CD8-positive, alpha-beta memory T cell (primary cell): ENCODE measurements at regions not wholly inside any gene's neighbourhood (a gene's known extent, or its start where the extent isn't known, plus 50 kb on each side); places are given as distances from the start of the nearest gene placed in this dataset.
"Not testable (repeated sequence)": the region's sequence is repeated elsewhere in the genome, so short reads cannot be mapped to it uniquely, and the experiment has no call there.

Source experiments
- CTCF ChIA-PET: fragments of 350-600 bp; sonication (Branson Sonifier 250); formaldehyde crosslinking; loops from one replicate; lab custom pipeline; 2021; ENCODE audit warnings: antibody characterized with exemption; lab: Charles Lee
- POLR2A ChIA-PET: fragments of 350-600 bp; sonication (Branson Sonifier 250); formaldehyde crosslinking; loops from one replicate; lab custom pipeline; 2021; ENCODE audit warnings: antibody characterized with exemption; lab: Charles Lee
- DNase-seq, 5 donors: peaks; one replicate each; pipeline versions ENCODE4 v3.0.0 to v3.0.0-alpha.2; 2020 to 2022; ENCODE audit warnings: mixed read lengths in 1 of 5
- H3K27ac ChIP-seq: one replicate; pipeline ENCODE4 v1.7.0; 2013; ENCODE audit warnings: low read depth, mild to moderate bottlenecking, low read length, moderate library complexity
- H3K27me3 ChIP-seq: 2 replicates; pipeline ENCODE4 v1.7.0; 2013; ENCODE audit warnings: low read length, mild to moderate bottlenecking; ENCODE audit not compliant: insufficient read depth, poor library complexity, severe bottlenecking
- H3K36me3 ChIP-seq: 2 replicates; pipeline ENCODE4 v1.7.0; 2013; ENCODE audit warnings: mild to moderate bottlenecking, low read length, moderate library complexity; ENCODE audit not compliant: insufficient read depth
- H3K4me1 ChIP-seq: 2 replicates; pipeline ENCODE4 v1.7.0; 2013; ENCODE audit warnings: mild to moderate bottlenecking, low read length, moderate library complexity; ENCODE audit not compliant: insufficient read depth
- H3K4me3 ChIP-seq: 2 replicates; pipeline ENCODE4 v1.7.0; 2013; ENCODE audit warnings: mild to moderate bottlenecking, low read length
- H3K9me3 ChIP-seq: 2 replicates; pipeline ENCODE4 v1.7.0; 2013; ENCODE audit warnings: mild to moderate bottlenecking, low read length
- H3K27ac Mint-ChIP-seq, 8 donors: one replicate each; pipeline ENCODE4 v1.8.0; 2020 to 2021; ENCODE audit warnings: mixed read lengths in 8 of 8, mild to moderate bottlenecking in 6 of 8, inconsistent platforms in 3 of 8, moderate library complexity in 3 of 8
- H3K27me3 Mint-ChIP-seq, 2 donors: one replicate each; pipeline ENCODE4 v1.8.0; 2020 to 2021; ENCODE audit warnings: mixed read lengths in 2 of 2, mild to moderate bottlenecking in 1 of 2, moderate library complexity in 1 of 2
- H3K36me3 Mint-ChIP-seq, 3 donors: one replicate each; pipeline ENCODE4 v1.8.0; 2020 to 2021; ENCODE audit warnings: mixed read lengths in 3 of 3, inconsistent platforms in 1 of 3, mild to moderate bottlenecking in 1 of 3
- H3K4me1 Mint-ChIP-seq, 3 donors: one replicate each; pipeline ENCODE4 v1.8.0; 2020 to 2021; ENCODE audit warnings: mixed read lengths in 3 of 3, inconsistent platforms in 1 of 3, mild to moderate bottlenecking in 1 of 3
- H3K4me3 Mint-ChIP-seq, 7 donors: one replicate each; pipeline ENCODE4 v1.8.0; 2020 to 2021; ENCODE audit warnings: mixed read lengths in 7 of 7, mild to moderate bottlenecking in 6 of 7, moderate library complexity in 4 of 7, inconsistent platforms in 2 of 7
- H3K9me3 Mint-ChIP-seq, 5 donors: one replicate each; pipeline ENCODE4 v1.8.0; 2020 to 2022; ENCODE audit warnings: mixed read lengths in 5 of 5, mild to moderate bottlenecking in 3 of 5, moderate library complexity in 2 of 5, inconsistent platforms in 1 of 5

DNA sequence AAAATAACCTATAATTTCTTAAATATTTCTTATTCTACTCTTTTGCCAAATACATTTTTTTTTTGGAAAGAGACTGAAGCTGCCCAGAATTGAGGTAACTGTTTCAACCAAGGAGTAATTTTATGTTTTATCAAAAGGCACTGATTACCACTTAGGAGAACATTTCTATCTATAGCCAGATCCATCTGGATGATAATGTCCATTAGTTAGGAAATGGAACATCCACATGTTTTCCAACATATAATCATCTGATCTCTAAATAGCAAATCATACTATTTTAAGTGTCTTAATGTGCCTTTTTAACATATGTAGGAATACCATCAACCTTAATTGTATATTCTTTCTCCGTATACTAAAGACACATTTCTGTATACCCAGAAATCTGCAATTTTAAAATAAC is 1068.9 kb downstream of the NXPH1 start:
- Histone ChIP-seq H3K4me1 (no peaks in the 10 kb centered on the region), H3K36me3 (no peaks in the 10 kb centered on the region), H3K27ac (no peak overlapping the region), H3K9me3 (no peaks in the 10 kb centered on the region), H3K27me3 (no peaks in the 10 kb centered on the region), H3K4me3 (no peak overlapping the region)
- POLR2A ChIA-PET: no interaction called here
- no peaks in the 10 kb centered on the region for H3K4me1 Mint-ChIP-seq
- H3K27me3 Mint-ChIP-seq: no peaks in the 10 kb centered on the region
- CTCF ChIA-PET: no interaction called here
- DNase-seq: no peak
- H3K27ac Mint-ChIP-seq: no peak overlapping the region
- H3K9me3 Mint-ChIP-seq: peaks cover 2 to 30% (median 3%) of the 10 kb centered on the region in 5 donors
- no peak overlapping the region for H3K4me3 Mint-ChIP-seq
- H3K36me3 Mint-ChIP-seq: no peaks in the 10 kb centered on the region

DNA sequence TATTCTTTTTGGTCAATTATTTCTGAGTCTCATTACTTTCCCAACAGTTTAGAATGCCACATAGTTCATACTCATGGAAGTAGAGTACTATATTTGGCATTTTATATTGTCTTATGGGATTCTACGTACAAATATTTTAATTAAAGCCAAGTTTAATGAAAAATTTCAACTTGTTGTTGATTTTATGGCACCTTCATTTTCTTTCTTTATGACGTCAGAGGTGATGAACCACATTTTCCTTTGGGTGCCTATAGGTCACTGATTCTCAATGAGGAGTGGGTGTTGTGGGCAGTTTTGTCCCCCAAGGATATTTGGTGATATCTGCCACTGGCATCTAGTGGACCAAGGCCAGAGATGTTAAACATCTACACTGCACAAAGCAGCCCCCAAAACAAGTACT is 1071.3 kb downstream of the NXPH1 start:
- H3K4me3 ChIP-seq: no peak overlapping the region
- H3K36me3 ChIP-seq: no peaks in the 10 kb centered on the region
- ChIA-PET CTCF (no interaction called here), POLR2A (no interaction called here)
- no peak overlapping the region for H3K27ac Mint-ChIP-seq
- no peaks in the 10 kb centered on the region for H3K4me1 ChIP-seq
- H3K36me3 Mint-ChIP-seq: no peaks in the 10 kb centered on the region
- H3K9me3 ChIP-seq: no peaks in the 10 kb centered on the region
- H3K4me1 Mint-ChIP-seq: no peaks in the 10 kb centered on the region
- H3K4me3 Mint-ChIP-seq: no peak overlapping the region
- H3K9me3 Mint-ChIP-seq: peaks cover 2 to 27% (median 5%) of the 10 kb centered on the region in 5 donors
- DNase-seq: no peak
- no peak overlapping the region for H3K27ac ChIP-seq
- no peaks in the 10 kb centered on the region for H3K27me3 ChIP-seq
- H3K27me3 Mint-ChIP-seq: no peaks in the 10 kb centered on the region

DNA sequence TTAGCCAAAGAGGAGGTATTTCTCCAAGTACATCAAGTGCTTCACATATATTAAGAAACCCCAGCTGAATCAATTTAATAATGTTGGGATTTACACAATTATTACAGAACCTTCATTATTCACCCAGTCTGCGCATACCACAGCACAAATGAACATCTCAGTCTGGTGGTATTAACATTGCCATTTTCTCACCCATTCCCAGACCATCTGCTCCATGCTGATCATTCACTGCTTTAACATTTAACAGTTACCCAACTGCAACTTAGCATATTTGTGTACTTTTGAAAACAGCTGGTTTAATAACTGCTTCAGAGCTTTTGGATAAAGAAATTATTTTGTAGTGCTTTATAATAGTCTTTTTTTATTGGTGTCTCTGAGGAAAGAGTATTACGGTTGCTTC is 1072.1 kb downstream of the NXPH1 start:
- Histone ChIP-seq H3K4me3 (no peak overlapping the region), H3K9me3 (no peaks in the 10 kb centered on the region), H3K4me1 (no peaks in the 10 kb centered on the region), H3K27ac (no peak overlapping the region), H3K36me3 (no peaks in the 10 kb centered on the region), H3K27me3 (no peaks in the 10 kb centered on the region)
- Mint-ChIP-seq H3K27me3 (no peaks in the 10 kb centered on the region), H3K36me3 (no peaks in the 10 kb centered on the region), H3K9me3 (peaks cover 2 to 24% (median 7%) of the 10 kb centered on the region in 5 donors), H3K4me3 (no peak overlapping the region), H3K4me1 (no peaks in the 10 kb centered on the region), H3K27ac (no peak overlapping the region)
- ChIA-PET CTCF (no interaction called here), POLR2A (no interaction called here)
- DNase-seq: no peak

DNA sequence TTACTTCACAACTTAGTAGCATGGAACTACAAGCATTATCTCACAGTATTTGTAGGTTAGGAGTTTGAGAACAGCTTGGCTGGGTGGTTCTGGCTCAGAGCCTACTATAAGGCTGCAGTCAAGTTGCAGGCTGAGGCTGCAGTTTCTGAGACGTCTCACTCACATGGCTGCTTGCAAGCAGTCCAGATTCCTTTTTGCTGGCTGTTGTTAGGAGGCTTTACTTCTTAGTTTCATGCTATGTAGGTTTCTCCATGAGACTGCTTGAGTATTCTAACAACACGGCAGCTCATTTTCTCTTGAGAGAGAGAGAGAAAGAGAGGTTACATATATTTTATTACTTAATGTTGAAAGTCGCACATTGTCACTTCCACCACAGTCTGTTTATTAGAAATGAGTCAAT is 1073.9 kb downstream of the NXPH1 start:
- Mint-ChIP-seq H3K27ac (no peak overlapping the region), H3K27me3 (no peaks in the 10 kb centered on the region), H3K4me3 (no peak overlapping the region), H3K9me3 (peaks cover 2 to 16% (median 7%) of the 10 kb centered on the region in 5 donors), H3K36me3 (no peaks in the 10 kb centered on the region), H3K4me1 (no peaks in the 10 kb centered on the region)
- ChIA-PET POLR2A (no interaction called here), CTCF (no interaction called here)
- Histone ChIP-seq H3K4me1 (no peaks in the 10 kb centered on the region), H3K36me3 (no peaks in the 10 kb centered on the region), H3K27me3 (no peaks in the 10 kb centered on the region), H3K9me3 (no peaks in the 10 kb centered on the region), H3K27ac (no peak overlapping the region), H3K4me3 (no peak overlapping the region)
- no peak for DNase-seq

DNA sequence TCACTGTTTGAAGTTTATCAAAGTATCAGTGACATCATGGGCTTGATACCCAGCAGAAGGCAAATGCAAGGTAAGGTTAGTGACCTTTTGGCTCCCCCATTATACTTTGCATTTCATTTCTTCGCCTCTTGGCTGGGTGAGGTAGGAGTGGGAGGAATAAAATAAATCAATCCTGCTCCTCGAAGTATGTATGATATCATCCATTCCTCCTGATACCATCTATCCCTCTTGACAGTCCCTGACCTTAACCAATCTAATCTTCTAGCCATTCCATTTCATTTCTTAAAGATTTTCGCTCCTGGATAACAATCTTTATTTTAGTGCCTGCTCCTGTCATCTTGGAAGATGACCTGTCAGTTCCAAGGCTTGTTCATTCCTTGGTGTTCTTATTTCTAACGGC is 1083.3 kb downstream of the NXPH1 start:
- Histone ChIP-seq H3K27me3 (no peaks in the 10 kb centered on the region), H3K4me3 (no peak overlapping the region), H3K36me3 (no peaks in the 10 kb centered on the region), H3K9me3 (no peaks in the 10 kb centered on the region), H3K27ac (no peak overlapping the region), H3K4me1 (no peaks in the 10 kb centered on the region)
- Mint-ChIP-seq H3K27me3 (peaks cover 0 to 2% of the 10 kb centered on the region in 2 donors), H3K4me3 (no peak overlapping the region), H3K9me3 (peaks cover 4 to 47% (median 10%) of the 10 kb centered on the region in 5 donors), H3K27ac (no peak overlapping the region), H3K36me3 (peaks cover 0 to 1% (median 0%) of the 10 kb centered on the region in 3 donors), H3K4me1 (no peaks in the 10 kb centered on the region)
- ChIA-PET POLR2A (no interaction called here), CTCF (no interaction called here)
- no peak for DNase-seq

DNA sequence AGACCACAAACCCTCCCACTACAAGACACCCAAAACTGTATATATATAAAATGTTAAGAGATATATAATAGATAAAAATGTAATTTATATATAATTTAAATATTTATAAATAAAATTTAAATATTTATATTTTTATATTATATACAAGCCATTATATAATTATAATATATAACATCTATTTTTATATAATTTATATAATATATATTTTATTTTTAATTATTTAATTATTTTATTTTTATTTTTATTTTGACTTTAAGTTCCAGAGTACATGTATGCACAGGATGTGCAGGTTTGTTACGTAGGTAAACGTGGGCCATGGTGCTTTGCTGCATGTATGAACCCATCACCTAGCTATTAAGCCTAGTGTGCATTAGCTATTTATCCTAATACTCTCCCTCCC is 1090.2 kb downstream of the NXPH1 start:
- Mint-ChIP-seq H3K27ac (no peak overlapping the region), H3K27me3 (no peaks in the 10 kb centered on the region), H3K9me3 (peaks cover 3 to 15% (median 8%) of the 10 kb centered on the region in 5 donors)

DNA sequence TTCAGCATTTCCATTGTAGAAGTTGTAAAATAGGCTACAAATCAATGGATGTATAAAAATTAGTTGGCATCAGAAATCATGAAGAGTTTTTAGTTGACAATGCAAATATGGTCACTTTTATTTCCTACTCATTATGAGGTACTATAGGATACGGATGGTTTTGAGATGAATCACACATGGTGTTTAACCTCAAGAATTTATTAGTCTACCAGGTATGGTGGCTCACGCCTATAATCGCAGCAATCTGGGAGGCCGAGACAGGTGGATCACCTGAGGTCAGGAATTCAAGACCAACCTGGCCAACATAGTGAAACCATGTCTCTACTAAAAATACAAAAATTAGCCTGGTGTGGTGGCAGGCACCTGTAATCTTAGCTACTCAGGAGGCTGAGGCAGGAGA is 1119.0 kb downstream of the NXPH1 start:
- CTCF ChIA-PET, POLR2A ChIA-PET, H3K27ac Mint-ChIP-seq, H3K4me1 ChIP-seq, H3K4me3 Mint-ChIP-seq, DNase-seq, H3K27me3 Mint-ChIP-seq, H3K36me3 Mint-ChIP-seq, H3K9me3 ChIP-seq, H3K4me3 ChIP-seq, H3K27ac ChIP-seq, H3K4me1 Mint-ChIP-seq, H3K36me3 ChIP-seq, H3K27me3 ChIP-seq: not testable (repeated sequence)
- peaks cover 4 to 34% (median 5%) of the 10 kb centered on the region in 5 donors for H3K9me3 Mint-ChIP-seq

More for the DNA sequence above, 1090.2 kb downstream of the NXPH1 start:
- Histone ChIP-seq H3K9me3 (no peaks in the 10 kb centered on the region), H3K27me3 (no peaks in the 10 kb centered on the region), H3K4me3 (no peak overlapping the region), H3K36me3 (no peaks in the 10 kb centered on the region), H3K4me1 (no peaks in the 10 kb centered on the region), H3K27ac (no peak overlapping the region)
- ChIA-PET CTCF (no interaction called here), POLR2A (no interaction called here)
- H3K4me3 Mint-ChIP-seq: no peak overlapping the region
- peaks cover 0 to 1% (median 0%) of the 10 kb centered on the region in 3 donors for H3K36me3 Mint-ChIP-seq
- no peak for DNase-seq
- no peaks in the 10 kb centered on the region for H3K4me1 Mint-ChIP-seq

DNA sequence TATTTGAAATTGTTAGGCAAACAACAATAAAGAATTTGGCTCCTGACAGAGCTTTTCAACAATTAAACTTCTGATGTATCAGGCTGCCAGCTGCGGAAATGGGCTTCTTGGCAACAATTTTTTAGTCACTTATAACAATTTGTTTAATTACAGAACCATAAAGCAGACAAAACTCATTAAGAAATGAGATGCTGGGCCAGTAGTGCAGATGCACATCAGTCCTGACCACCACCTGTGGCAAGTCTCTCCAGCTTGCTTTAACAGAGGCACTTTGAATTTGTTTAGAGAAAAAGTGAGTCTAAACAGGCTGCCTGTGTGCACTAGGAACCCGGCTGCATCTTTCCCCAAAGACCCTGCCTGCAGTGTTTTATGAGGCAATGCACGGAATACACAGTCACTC is 1124.4 kb downstream of the NXPH1 start:
- DNase-seq: no peak
- Mint-ChIP-seq H3K4me3 (no peak overlapping the region), H3K36me3 (no peaks in the 10 kb centered on the region), H3K27ac (no peak overlapping the region), H3K9me3 (peaks cover 2 to 12% (median 4%) of the 10 kb centered on the region in 5 donors), H3K4me1 (no peaks in the 10 kb centered on the region), H3K27me3 (no peaks in the 10 kb centered on the region)
- Histone ChIP-seq H3K4me3 (no peak overlapping the region), H3K27ac (no peak overlapping the region), H3K4me1 (no peaks in the 10 kb centered on the region), H3K27me3 (no peaks in the 10 kb centered on the region), H3K36me3 (no peaks in the 10 kb centered on the region), H3K9me3 (no peaks in the 10 kb centered on the region)
- ChIA-PET POLR2A (no interaction called here), CTCF (no interaction called here)

DNA sequence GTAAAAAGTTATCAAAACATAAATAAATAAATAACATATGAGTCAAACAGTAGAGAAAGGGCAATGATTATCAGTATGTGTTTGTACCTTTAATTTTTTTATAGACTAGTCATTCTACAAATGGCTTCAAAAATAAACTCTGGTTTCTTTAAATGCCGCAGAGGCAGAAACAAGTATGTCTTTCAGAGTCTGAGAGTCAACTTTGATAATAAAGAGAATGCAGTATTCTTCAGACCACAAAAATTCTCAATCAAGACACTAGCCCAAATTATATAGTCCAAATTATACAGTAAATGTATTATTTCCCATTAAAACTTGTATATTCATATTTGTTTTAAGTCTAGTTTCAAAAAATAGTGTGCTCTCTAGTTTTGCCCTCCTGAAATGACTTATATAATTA is 1142.3 kb downstream of the NXPH1 start:
- DNase-seq: no peak
- Histone ChIP-seq H3K9me3 (no peaks in the 10 kb centered on the region), H3K4me3 (no peak overlapping the region), H3K27ac (no peak overlapping the region), H3K36me3 (no peaks in the 10 kb centered on the region), H3K4me1 (no peaks in the 10 kb centered on the region), H3K27me3 (no peaks in the 10 kb centered on the region)
- ChIA-PET POLR2A (no interaction called here), CTCF (no interaction called here)
- H3K27ac Mint-ChIP-seq: no peak overlapping the region
- no peak overlapping the region for H3K4me3 Mint-ChIP-seq
- no peaks in the 10 kb centered on the region for H3K36me3 Mint-ChIP-seq
- H3K9me3 Mint-ChIP-seq: peaks cover 0 to 37% (median 8%) of the 10 kb centered on the region in 5 donors
- H3K4me1 Mint-ChIP-seq: no peaks in the 10 kb centered on the region
- H3K27me3 Mint-ChIP-seq: no peaks in the 10 kb centered on the region
